ENCODE measurements at regions not wholly inside any gene's neighbourhood (a gene's known extent, or its start where the extent isn't known, plus 50 kb on each side); places are given as distances from the start of the nearest gene placed in this dataset.

GRCh38 chrX:26334232-26334631 lies 118.3 kb downstream of the MAGEB5 start:
- DNase-seq = no peak

- no peak for DNase-seq
These were observed 112.8 kb downstream of the MAGEB5 start for GRCh38 chrX:26328608-26329319.

- DNase-seq = no peak
These were observed 93.3 kb downstream of the MAGEB5 start for GRCh38 chrX:26309262-26309661.

GRCh38 chrX:26295425-26295824 lies 79.5 kb downstream of the MAGEB5 start:
- DNase-seq = no peak

- no peak for DNase-seq
These were observed 70.9 kb downstream of the MAGEB5 start for GRCh38 chrX:26286836-26287235.
